ENCODE measurements at regions not wholly inside any gene's neighbourhood (a gene's known extent, or its start where the extent isn't known, plus 50 kb on each side); places are given as distances from the start of the nearest gene placed in this dataset.

GRCh38 chr6:137743493-137743892, 123.6 kb upstream of the TNFAIP3 start:
- no peak for TF ChIP-seq CTCF (IDR thresholded peaks at IDR 0.05; ENCODE audit: insufficient read depth, low read length)
- no peak for TF ChIP-seq SPI1 (IDR thresholded peaks at IDR 0.05; ENCODE audit: borderline replicate concordance, low read depth)
- no peak for TF ChIP-seq POLR2AphosphoS5 (IDR thresholded peaks at IDR 0.05; ENCODE audit: low read depth)

Data from HL-60 (cell line).